Keratinocyte (primary cell): ENCODE measurements at regions not wholly inside any gene's neighbourhood (a gene's known extent, or its start where the extent isn't known, plus 50 kb on each side); places are given as distances from the start of the nearest gene placed in this dataset.

ENCODE experiments used
- DNase-seq: peaks from one replicate; pipeline ENCODE4 v3.0.0-alpha.2; 2011; ENCODE audit warnings: low read depth, missing footprints, low spot score
- FAIRE-seq: peaks from 2 replicates; lab custom pipeline; 2011; peaks lifted over from hg19 to GRCh38; lab: Jason Lieb, UNC
- H2AFZ ChIP-seq: 2 replicates; pipeline ENCODE4 v1.6.0; 2012; ENCODE audit warnings: low read length, control low read depth, inconsistent platforms; ENCODE audit not compliant: control insufficient read depth
- H3K27ac ChIP-seq: 2 replicates; pipeline ENCODE4 v1.5.1; 2011; ENCODE audit warnings: low read length; ENCODE audit not compliant: control insufficient read depth, insufficient read depth
- H3K27me3 ChIP-seq: 3 replicates; pipeline ENCODE4 v1.6.0; 2011; ENCODE audit warnings: low read length; ENCODE audit not compliant: control insufficient read depth, insufficient read depth; ENCODE audit errors: extremely low read depth
- H3K36me3 ChIP-seq, 2 experiments: 2 replicates in 1 of 2; 3 replicates in 1 of 2; pipeline ENCODE4 v1.5.1; 2011; ENCODE audit warnings: low read length in 2 of 2, mild to moderate bottlenecking in 1 of 2; ENCODE audit not compliant: control insufficient read depth in 2 of 2, insufficient read depth in 2 of 2; ENCODE audit errors: extremely low read depth in 1 of 2
- H3K4me1 ChIP-seq: 3 replicates; pipeline ENCODE4 v1.5.1; 2011; ENCODE audit warnings: low read length; ENCODE audit not compliant: control insufficient read depth, insufficient read depth; ENCODE audit errors: extremely low read depth
- H3K4me2 ChIP-seq: 3 replicates; pipeline ENCODE4 v1.6.0; 2011; ENCODE audit warnings: low read depth, low read length; ENCODE audit not compliant: control insufficient read depth, insufficient read depth; ENCODE audit errors: extremely low read depth
- H3K4me3 ChIP-seq, 3 experiments: fragments of 200-600 bp in 1 of 3; sonication (generic) in 1 of 3; 2 replicates in 2 of 3; 3 replicates in 1 of 3; pipeline ENCODE4 v1.5.1; 2011 to 2016; ENCODE audit warnings: low read length in 3 of 3, mild to moderate bottlenecking in 3 of 3, control low read depth in 2 of 3, inconsistent platforms in 1 of 3, low read depth in 1 of 3, mixed read lengths in 1 of 3, mixed run types in 1 of 3, moderate library complexity in 1 of 3; ENCODE audit not compliant: control insufficient read depth in 2 of 3, insufficient read depth in 2 of 3; ENCODE audit errors: extremely low read depth in 1 of 3
- H3K79me2 ChIP-seq: 2 replicates; pipeline ENCODE4 v1.6.0; 2012; ENCODE audit warnings: low read length; ENCODE audit not compliant: control insufficient read depth, insufficient read depth
- H3K9ac ChIP-seq: 3 replicates; pipeline ENCODE4 v1.6.0; 2011; ENCODE audit warnings: low read length; ENCODE audit not compliant: control insufficient read depth, insufficient read depth; ENCODE audit errors: extremely low read depth
- H3K9me1 ChIP-seq: 3 replicates; pipeline ENCODE4 v1.6.0; 2011; ENCODE audit warnings: low read length; ENCODE audit not compliant: control insufficient read depth, insufficient read depth; ENCODE audit errors: extremely low read depth
- H3K9me3 ChIP-seq: 2 replicates; pipeline ENCODE4 v1.5.1; 2012; ENCODE audit warnings: low read depth, low read length; ENCODE audit not compliant: control insufficient read depth
- H4K20me1 ChIP-seq: 3 replicates; pipeline ENCODE4 v1.6.0; 2011; ENCODE audit warnings: low read length; ENCODE audit not compliant: control insufficient read depth, insufficient read depth; ENCODE audit errors: extremely low read depth
- EZH2 ChIP-seq: IDR thresholded peaks from one replicate; pipeline ENCODE4 v1.6.1; 2012; ENCODE audit warnings: inconsistent platforms, mild to moderate bottlenecking, low read length, moderate library complexity
- dilution Hi-C: fragments of 300-500 bp; cut with MboI; formaldehyde crosslinking; loops from one replicate; pipeline ENCODE4 v1.7.0; 2020; ENCODE audit warnings: low sequenced_read_pairs; ENCODE audit not compliant: extremely low pct_ligation_motif_present
- TF ChIP-seq, protein P1 (sequence below), 3 experiments: IDR thresholded peaks in 1 of 3; conservative IDR thresholded peaks in 1 of 3; optimal IDR thresholded peaks in 1 of 3; 2 replicates in 2 of 3; 3 replicates in 1 of 3; pipeline versions ENCODE3 to v1.5.1; 2011; ENCODE audit warnings: low read length in 3 of 3, mild to moderate bottlenecking in 3 of 3, moderate library complexity in 2 of 3, control low read depth in 1 of 3, inconsistent platforms in 1 of 3; ENCODE audit not compliant: insufficient read depth in 2 of 3; ENCODE audit errors: extremely low read depth in 1 of 3

DNA sequence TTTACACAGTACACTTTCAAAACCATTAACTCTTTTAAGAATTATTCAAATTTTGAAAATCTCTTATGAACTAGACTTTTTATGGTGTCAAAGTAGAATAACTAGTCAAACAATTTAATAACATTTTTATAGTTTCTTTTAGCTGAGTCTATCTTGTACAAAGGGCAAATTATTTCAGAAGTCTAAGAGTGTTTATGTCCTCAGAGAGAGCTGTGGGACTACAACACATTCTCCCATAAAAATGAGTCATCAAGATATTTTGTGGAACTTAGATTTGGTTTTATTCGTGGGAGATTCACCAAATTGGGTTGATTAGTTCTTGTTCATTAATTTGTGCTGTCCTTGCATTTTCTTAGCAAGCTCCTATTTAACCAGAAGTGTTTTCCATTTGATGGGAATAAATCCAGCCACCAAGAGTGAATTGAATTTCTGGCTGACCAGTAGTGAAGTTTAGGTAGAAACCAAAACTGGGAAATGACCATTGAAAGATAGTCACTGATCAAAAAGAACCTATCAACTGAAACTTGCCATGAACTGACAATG lies 291.0 kb downstream of the DLEU7 start:
- Histone ChIP-seq H3K36me3 (no peaks in the 10 kb centered on the region), H3K4me2 (no peak overlapping the region), H3K9me1 (no peaks in the 10 kb centered on the region), H3K27me3 (no peaks in the 10 kb centered on the region), H3K79me2 (no peaks in the 10 kb centered on the region), H3K27ac (no peak overlapping the region), H3K4me3 (no peak overlapping the region), H3K9ac (no peak overlapping the region), H2AFZ (no peak overlapping the region), H4K20me1 (no peaks in the 10 kb centered on the region), H3K4me1 (no peaks in the 10 kb centered on the region), H3K9me3 (no peaks in the 10 kb centered on the region)
- DNase-seq (no peak), FAIRE-seq (no peak)
- dilution Hi-C loops = no loop called here
- TF ChIP-seq, protein P1, sequence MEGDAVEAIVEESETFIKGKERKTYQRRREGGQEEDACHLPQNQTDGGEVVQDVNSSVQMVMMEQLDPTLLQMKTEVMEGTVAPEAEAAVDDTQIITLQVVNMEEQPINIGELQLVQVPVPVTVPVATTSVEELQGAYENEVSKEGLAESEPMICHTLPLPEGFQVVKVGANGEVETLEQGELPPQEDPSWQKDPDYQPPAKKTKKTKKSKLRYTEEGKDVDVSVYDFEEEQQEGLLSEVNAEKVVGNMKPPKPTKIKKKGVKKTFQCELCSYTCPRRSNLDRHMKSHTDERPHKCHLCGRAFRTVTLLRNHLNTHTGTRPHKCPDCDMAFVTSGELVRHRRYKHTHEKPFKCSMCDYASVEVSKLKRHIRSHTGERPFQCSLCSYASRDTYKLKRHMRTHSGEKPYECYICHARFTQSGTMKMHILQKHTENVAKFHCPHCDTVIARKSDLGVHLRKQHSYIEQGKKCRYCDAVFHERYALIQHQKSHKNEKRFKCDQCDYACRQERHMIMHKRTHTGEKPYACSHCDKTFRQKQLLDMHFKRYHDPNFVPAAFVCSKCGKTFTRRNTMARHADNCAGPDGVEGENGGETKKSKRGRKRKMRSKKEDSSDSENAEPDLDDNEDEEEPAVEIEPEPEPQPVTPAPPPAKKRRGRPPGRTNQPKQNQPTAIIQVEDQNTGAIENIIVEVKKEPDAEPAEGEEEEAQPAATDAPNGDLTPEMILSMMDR (optimal IDR thresholded peaks at IDR 0.05 in 1 of 3, IDR thresholded peaks at IDR 0.05 in 1 of 3, conservative IDR thresholded peaks at IDR 0.05 in 1 of 3; ENCODE audit: extremely low read depth in 1 of 3, insufficient read depth in 2 of 3, low read length in 3 of 3) = no peak
- no peak for TF ChIP-seq EZH2

DNA sequence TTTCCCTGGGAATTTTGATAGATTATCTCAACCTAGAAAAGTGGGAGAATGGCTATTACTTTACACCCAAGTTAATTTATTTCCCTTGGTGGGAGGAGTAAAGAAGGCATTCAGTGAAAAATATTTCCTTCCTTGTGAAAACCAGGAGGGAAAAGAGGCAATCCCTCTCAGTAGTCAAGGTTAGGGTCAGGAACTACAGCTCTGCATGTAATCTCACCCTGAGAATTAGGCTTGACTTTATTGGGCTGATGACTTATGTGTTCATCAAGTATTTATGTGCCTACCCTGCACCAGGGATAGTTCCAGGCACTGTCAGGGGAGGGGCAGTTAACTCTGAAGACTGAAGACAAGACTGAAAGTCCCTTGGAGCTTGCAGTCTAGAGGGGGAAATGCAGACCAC lies 281.8 kb downstream of the DLEU7 start:
- H3K4me3 ChIP-seq = no peak overlapping the region
- H3K27ac ChIP-seq = no peak overlapping the region
- H2AFZ ChIP-seq = no peak overlapping the region
- no peaks in the 10 kb centered on the region for H3K27me3 ChIP-seq
- no peak overlapping the region for H3K4me2 ChIP-seq
- H3K79me2 ChIP-seq = no peaks in the 10 kb centered on the region
- H3K9ac ChIP-seq = no peak overlapping the region
- no peaks in the 10 kb centered on the region for H3K9me1 ChIP-seq
- FAIRE-seq (no peak), DNase-seq (no peak)
- TF ChIP-seq, protein P1 (optimal IDR thresholded peaks at IDR 0.05 in 1 of 3, IDR thresholded peaks at IDR 0.05 in 1 of 3, conservative IDR thresholded peaks at IDR 0.05 in 1 of 3; ENCODE audit: extremely low read depth in 1 of 3, insufficient read depth in 2 of 3, low read length in 3 of 3) = no peak
- no peak for TF ChIP-seq EZH2
- H4K20me1 ChIP-seq = no peaks in the 10 kb centered on the region
- dilution Hi-C loops = no loop called here
- no peaks in the 10 kb centered on the region for H3K36me3 ChIP-seq
- no peaks in the 10 kb centered on the region for H3K9me3 ChIP-seq
- no peaks in the 10 kb centered on the region for H3K4me1 ChIP-seq
